HG03060 (cell line): ENCODE measurements at regions not wholly inside any gene's neighbourhood (a gene's known extent, or its start where the extent isn't known, plus 50 kb on each side); places are given as distances from the start of the nearest gene placed in this dataset.
"Not testable (repeated sequence)": the region's sequence is repeated elsewhere in the genome, so short reads cannot be mapped to it uniquely, and the experiment has no call there.

Source experiments
- ATAC-seq: cut with Tn5 transposase; IDR thresholded peaks from one replicate; pipeline ENCODE4 v1.9.1; 2021; ENCODE audit warnings: low read depth, moderate number of reproducible peaks; ENCODE audit not compliant: unreplicated experiment

GRCh38 chr4:171390626-171391025 lies 422.6 kb upstream of the GALNTL6 start:
- ATAC-seq, result no peak

DNA sequence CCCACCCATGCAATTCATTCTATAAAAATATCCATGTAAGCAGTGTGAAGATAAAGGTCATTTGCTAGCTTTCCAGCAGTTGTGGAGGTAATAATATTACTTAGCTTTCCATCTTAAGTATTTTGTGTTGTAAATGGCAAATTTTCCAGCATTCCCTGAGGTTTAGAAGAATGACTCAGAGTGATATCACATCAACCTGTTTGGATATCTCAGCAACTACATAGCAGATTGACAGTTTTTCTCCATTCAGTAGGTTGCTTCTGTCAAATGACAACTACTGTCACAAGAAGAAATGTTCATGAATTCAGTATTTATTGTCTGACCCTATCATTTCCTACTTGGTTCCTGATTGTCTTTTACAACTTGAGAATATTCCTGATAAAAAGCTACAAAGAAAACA lies 434.9 kb upstream of the GALNTL6 start:
- no peak for ATAC-seq

- ATAC-seq, result no peak
Measured at GRCh38 chr4:171376724-171377123, 436.5 kb upstream of the GALNTL6 start.

GRCh38 chr4:171353535-171353934 lies 459.7 kb upstream of the GALNTL6 start:
- ATAC-seq, result no peak

DNA sequence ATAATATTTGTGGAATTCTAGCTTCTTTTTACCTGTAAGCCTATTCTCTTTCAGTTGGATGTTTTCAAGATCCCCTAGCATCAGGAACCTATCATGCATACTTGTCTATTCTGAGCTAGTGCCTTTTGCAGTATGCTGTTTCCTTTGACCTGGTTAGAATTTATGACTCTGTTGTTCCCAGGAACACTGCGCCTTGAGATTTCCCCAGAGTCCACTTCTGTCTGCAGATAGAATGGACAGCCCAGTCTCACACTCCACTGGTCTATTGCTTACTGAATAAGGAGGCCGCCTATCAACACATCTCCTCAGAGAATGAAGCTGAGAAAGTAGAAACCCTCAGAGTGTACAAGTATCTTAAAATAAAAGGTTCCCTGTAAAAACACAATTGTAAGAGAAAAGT lies 465.1 kb upstream of the GALNTL6 start:
- no peak for ATAC-seq

DNA sequence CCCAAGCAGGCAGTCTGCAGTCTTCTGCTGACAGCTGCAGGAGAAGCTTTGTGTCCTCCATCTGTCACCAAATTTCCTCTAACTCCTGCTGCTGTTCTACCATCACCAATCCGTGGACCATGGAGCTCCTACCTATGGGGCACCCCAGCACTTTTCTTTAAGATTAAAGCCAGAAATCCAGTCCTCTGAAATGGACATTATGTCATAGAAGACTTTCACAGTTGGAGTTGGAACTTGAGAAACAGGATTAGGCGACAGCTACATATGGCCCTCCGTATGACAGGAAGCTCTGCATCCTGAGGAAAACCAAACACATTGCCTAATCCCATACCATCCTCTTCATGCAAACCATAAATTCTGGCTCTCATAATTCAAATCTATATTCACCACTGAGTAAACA lies 470.6 kb upstream of the GALNTL6 start:
- ATAC-seq, result no peak

- no peak for ATAC-seq
Measured at GRCh38 chr4:171340258-171340657, 472.9 kb upstream of the GALNTL6 start.

GRCh38 chr4:171334549-171334948 lies 478.7 kb upstream of the GALNTL6 start:
- peak; percentile 61 for ATAC-seq

DNA sequence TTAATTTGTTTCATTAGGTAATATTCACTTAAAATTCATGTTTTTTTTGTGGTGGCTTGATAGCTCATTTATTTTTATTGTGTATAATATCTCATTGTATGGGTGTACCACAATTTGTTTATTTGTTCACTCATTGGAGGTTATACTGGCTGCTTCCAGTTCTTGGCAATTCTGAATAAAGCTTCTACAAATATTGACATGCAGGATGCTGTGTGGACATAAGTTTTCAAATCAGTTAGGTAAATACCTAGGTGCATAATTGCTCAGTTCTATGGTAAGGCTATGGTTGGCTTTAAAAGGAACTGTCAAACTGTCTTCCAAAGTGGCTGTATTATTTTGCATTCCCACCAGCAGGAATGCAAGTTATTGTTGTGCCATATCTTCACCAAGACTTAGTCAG lies 504.5 kb upstream of the GALNTL6 start:
- ATAC-seq, result no peak

DNA sequence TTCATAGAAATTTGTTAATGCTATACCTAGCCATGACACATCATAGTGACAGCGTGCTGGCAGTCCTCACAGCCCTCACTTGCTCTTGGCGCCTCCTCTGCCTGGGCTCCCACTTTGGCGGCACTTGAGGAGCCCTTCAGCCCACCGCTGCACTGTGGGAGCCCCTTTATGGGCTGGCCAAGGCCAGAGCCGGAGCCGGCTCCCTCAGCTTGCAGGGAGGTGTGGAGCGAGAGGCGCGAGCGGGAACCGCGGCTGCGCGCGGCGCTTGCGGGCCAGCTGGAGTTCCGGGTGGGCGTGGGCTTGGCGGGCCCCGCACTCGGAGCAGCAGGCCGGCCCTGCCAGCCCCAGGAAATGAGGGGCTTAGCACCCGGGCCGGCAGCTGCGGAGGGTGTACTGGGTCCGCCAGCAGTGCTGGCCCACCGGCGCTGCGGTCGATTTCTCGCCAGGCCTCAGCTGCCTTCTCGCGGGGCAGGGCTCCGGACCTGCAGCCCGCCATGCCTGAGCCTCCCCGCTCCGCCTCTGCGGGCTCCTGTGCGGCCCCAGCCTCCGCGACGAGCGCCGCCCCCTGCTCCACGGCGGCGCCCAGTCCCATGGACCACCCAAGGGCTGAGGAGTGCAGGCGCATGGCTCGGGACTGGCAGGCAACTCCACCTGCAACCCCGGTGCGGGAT lies 515.0 kb upstream of the GALNTL6 start:
- ATAC-seq, result not testable (repeated sequence)

GRCh38 chr4:171288816-171289432 lies 524.3 kb upstream of the GALNTL6 start:
- peak; percentile 53 for ATAC-seq

DNA sequence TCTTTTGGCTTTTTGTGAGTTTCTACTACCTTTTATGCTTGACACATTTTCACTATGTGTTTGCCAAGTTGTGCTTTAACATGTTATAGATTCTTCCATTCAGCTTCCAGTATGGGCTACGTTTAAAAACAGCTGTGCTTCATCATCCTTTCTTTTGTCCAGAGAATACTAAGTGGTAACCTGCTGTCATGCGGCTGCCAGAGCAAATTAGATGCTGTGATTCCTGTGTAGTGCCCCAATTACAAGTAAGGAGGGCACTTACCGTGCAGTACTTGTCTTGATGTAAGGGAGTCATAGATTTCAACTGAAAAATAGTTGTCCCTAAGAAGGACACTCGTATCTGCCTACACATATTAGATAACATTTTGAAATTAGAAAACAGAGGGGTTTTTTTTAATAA lies 531.8 kb upstream of the GALNTL6 start:
- no peak for ATAC-seq

GRCh38 chr4:171279131-171279530 lies 534.1 kb upstream of the GALNTL6 start:
- no peak for ATAC-seq

GRCh38 chr4:171266671-171267070 lies 546.5 kb upstream of the GALNTL6 start:
- ATAC-seq, result no peak

- no peak for ATAC-seq
Measured at GRCh38 chr4:171265190-171265818, 547.9 kb upstream of the GALNTL6 start.

GRCh38 chr4:171256223-171256622 lies 557.0 kb upstream of the GALNTL6 start:
- ATAC-seq, result no peak

DNA sequence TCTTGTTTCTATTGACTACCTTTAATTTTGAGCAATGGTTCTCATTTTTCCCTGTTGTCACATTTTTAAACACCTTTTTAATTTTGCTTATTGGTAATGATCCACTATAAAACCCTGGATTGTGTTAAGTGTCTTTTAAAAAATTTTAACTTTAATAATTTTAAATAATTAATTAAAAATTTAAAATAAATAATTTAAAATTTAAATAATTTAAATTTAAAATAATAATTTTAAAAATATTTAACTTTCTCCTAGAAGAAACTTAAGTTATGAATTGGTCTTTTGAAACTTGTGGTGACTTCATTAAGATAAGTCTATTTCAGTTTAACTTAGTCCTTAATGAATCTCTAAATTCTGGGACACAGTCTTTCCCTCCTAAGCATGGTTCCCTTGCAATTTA lies 566.3 kb upstream of the GALNTL6 start:
- ATAC-seq, result no peak

GRCh38 chr4:171242831-171243230 lies 570.4 kb upstream of the GALNTL6 start:
- ATAC-seq, result no peak

DNA sequence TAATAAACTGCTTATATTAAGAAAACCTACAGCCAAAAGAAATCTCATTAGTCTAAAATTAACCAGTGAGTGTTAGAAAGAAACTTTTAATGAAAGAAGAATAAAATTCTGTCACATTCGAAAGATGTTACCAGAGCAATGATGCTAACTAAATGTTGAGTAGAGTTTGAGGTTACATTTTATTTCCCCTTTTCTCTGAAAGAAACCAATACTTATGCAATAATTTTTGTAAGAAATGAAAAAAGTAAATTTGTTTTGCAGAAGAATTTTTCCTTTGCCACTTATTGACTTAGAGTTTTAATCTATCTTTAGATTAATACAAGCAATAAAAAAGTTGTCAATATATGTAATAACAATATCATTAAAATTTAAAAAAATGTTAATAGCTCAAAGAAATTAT lies 574.0 kb upstream of the GALNTL6 start:
- ATAC-seq, result no peak

GRCh38 chr4:171235521-171235920 lies 577.7 kb upstream of the GALNTL6 start:
- ATAC-seq, result no peak

GRCh38 chr4:171229354-171229753 lies 583.9 kb upstream of the GALNTL6 start:
- ATAC-seq, result not testable (repeated sequence)

GRCh38 chr4:171221181-171221580 lies 592.0 kb upstream of the GALNTL6 start:
- no peak for ATAC-seq
